ENCODE measurements at regions not wholly inside any gene's neighbourhood (a gene's known extent, or its start where the extent isn't known, plus 50 kb on each side); places are given as distances from the start of the nearest gene placed in this dataset.

DNA sequence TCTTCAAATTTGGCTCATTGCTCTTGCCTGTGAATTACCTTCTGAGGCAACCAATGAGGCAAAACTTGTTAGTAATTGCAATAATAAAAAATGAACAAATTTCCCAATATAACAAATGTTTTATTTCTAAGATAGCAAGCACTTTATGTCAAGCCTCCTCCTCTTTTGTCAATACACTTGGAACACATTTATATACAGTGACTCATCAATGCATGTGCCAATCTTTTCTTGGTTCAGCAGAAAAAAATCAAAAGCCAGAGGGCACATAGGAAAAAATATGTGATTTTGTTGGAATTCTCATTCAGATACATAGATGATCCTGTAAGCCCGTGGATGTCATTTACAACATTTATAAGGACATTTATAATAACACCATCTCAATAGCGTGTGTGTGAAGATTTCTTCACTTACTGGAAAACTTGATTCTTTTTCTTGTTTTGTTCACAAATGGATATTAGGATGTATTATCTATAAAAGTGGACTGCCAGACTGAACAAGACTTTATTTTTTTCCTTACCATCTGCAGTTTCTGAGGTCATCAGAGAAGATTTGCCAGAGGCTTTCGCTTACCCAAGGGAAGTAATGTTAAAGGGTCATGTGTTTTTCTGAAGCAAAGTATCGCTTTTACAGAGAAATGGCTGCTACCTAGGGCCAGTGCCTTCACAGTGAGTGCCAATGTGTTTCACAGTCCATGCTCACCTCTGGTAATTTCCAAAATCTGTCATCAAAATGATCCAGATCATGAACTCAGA is 645.7 kb upstream of the PTBP2 start:
- no peak for TF ChIP-seq EP300 (IDR thresholded peaks at IDR 0.05)
- TF ChIP-seq, protein P1, sequence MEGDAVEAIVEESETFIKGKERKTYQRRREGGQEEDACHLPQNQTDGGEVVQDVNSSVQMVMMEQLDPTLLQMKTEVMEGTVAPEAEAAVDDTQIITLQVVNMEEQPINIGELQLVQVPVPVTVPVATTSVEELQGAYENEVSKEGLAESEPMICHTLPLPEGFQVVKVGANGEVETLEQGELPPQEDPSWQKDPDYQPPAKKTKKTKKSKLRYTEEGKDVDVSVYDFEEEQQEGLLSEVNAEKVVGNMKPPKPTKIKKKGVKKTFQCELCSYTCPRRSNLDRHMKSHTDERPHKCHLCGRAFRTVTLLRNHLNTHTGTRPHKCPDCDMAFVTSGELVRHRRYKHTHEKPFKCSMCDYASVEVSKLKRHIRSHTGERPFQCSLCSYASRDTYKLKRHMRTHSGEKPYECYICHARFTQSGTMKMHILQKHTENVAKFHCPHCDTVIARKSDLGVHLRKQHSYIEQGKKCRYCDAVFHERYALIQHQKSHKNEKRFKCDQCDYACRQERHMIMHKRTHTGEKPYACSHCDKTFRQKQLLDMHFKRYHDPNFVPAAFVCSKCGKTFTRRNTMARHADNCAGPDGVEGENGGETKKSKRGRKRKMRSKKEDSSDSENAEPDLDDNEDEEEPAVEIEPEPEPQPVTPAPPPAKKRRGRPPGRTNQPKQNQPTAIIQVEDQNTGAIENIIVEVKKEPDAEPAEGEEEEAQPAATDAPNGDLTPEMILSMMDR (IDR thresholded peaks at IDR 0.05), result no peak
- TF ChIP-seq POLR2AphosphoS5 (IDR thresholded peaks at IDR 0.05), result no peak

All from sigmoid colon (tissue), 4 donors.